CD1c-positive myeloid dendritic cell (primary cell): ENCODE measurements at regions not wholly inside any gene's neighbourhood (a gene's known extent, or its start where the extent isn't known, plus 50 kb on each side); places are given as distances from the start of the nearest gene placed in this dataset.

Experiments used
- DNase-seq: peaks from one replicate; pipeline ENCODE4 v3.0.0-alpha.2; 2016; ENCODE audit errors: extremely low spot score

GRCh38 chr2:3062476-3063260 is 314.9 kb downstream of the EIPR1 start:
- no peak for DNase-seq

- no peak for DNase-seq
Observed at GRCh38 chr2:3060049-3060448, 317.6 kb downstream of the EIPR1 start.

- DNase-seq = no peak
Observed at GRCh38 chr2:3059141-3059925, 318.3 kb downstream of the EIPR1 start.

- DNase-seq = no peak
Observed at GRCh38 chr2:3054066-3054465, 323.6 kb downstream of the EIPR1 start.

GRCh38 chr2:3051266-3051665 is 326.4 kb downstream of the EIPR1 start:
- no peak for DNase-seq

GRCh38 chr2:3046170-3046865 is 331.3 kb downstream of the EIPR1 start:
- DNase-seq = no peak

GRCh38 chr2:3045318-3045921 is 332.2 kb downstream of the EIPR1 start:
- DNase-seq = no peak

GRCh38 chr2:3044587-3045317 is 332.9 kb downstream of the EIPR1 start:
- no peak for DNase-seq

- no peak for DNase-seq
Observed at GRCh38 chr2:3043726-3044125, 333.9 kb downstream of the EIPR1 start.

- no peak for DNase-seq
Observed at GRCh38 chr2:3042601-3043585, 334.7 kb downstream of the EIPR1 start.

- DNase-seq = no peak
Observed at GRCh38 chr2:3041841-3042600, 335.6 kb downstream of the EIPR1 start.

GRCh38 chr2:3041246-3041645 is 336.4 kb downstream of the EIPR1 start:
- DNase-seq = no peak

GRCh38 chr2:3040496-3041140 is 337.0 kb downstream of the EIPR1 start:
- DNase-seq = no peak

GRCh38 chr2:3040066-3040428 is 337.6 kb downstream of the EIPR1 start:
- no peak for DNase-seq

GRCh38 chr2:3039188-3040065 is 338.2 kb downstream of the EIPR1 start:
- DNase-seq = no peak

GRCh38 chr2:3038636-3039035 is 339.0 kb downstream of the EIPR1 start:
- no peak for DNase-seq

GRCh38 chr2:3037196-3038194 is 340.1 kb downstream of the EIPR1 start:
- DNase-seq = no peak
